GM21390 (cell line): ENCODE measurements at regions not wholly inside any gene's neighbourhood (a gene's known extent, or its start where the extent isn't known, plus 50 kb on each side); places are given as distances from the start of the nearest gene placed in this dataset.
"Not testable (repeated sequence)": the region's sequence is repeated elsewhere in the genome, so short reads cannot be mapped to it uniquely, and the experiment has no call there.

ENCODE experiments used
- ATAC-seq: cut with Tn5 transposase; IDR thresholded peaks from one replicate; pipeline ENCODE4 v1.9.1; 2021; ENCODE audit not compliant: unreplicated experiment

DNA sequence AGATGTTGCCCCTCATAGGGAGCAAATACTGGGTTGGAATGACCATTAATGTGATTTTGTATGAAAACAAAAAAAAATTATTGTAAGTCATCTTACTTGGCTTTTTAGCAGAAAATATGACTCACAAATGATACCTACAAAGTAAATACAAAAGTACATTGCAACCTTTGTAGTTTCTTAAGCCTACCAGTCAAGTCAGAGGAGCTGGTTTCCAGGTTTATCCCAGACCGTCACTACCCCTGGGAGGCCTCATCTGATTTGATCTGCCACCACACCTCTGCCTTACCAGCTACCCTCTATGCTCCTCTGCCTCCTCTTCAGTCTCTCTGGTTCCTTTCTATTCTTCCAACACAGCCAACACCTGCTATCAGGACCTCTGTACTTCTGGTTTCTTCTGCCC lies 349.9 kb upstream of the CCNH start:
- no peak for ATAC-seq

- ATAC-seq = no peak
Measured at GRCh38 chr5:87756951-87757350, 344.2 kb upstream of the CCNH start.

- no peak for ATAC-seq
Measured at GRCh38 chr5:87755360-87755759, 342.6 kb upstream of the CCNH start.

DNA sequence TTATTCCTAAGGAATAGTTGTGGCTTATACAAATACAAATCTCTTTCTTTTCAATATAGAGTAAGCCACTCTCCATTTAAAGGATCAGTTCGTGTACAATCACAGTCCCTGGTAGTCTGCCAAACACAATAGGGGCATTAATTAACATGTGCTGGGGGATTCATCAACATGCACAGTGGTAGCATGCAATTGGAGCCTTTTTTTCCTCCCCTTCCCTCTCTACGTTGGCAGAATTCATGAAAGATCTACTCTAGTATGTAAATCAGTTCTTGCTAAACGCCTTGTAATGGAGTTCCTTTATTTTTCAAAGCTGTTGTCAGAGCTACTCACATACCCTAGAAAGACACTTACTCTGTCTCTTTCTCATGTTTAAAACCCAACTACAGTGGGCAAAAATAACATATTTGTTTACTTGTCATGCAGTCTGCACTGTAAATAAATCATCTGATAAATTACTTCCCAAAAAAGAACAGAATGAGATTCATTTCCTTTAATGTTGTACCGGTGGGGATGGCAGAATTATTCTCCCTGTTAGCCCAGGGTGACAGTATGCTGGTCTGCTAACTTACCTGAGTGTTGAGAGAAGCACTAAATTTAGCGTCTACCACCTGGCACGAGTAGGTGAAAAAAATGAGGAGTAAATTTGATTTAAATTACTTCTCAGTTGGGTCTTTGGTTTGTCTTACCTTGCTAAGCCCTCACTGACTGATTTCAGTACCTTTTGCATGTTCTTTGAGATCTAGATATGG lies 341.5 kb upstream of the CCNH start:
- ATAC-seq = no peak

- ATAC-seq = no peak
Measured at GRCh38 chr5:87752362-87752761, 339.6 kb upstream of the CCNH start.

GRCh38 chr5:87751824-87752223 lies 339.1 kb upstream of the CCNH start:
- ATAC-seq = no peak

- ATAC-seq = no peak
Measured at GRCh38 chr5:87746891-87747377, 334.2 kb upstream of the CCNH start.

DNA sequence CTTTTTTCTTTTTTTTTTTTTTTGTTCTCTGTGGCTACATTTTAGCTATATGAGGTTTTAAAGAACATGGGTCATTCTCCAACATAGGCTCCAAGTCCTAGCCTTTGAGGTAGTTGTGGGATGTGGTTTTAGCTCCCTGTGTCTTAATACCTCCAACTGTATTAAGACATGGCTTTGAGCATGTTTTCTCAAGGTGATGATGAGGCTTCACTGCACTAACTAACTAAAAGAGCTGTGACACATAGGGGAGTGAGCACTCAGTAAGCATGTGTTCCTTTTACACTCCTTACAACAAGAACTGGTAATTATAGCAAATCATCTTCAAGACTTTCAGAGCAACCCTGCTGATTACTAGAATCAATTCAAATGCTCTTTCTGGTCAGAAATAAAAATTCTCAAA lies 333.6 kb upstream of the CCNH start:
- ATAC-seq = no peak

DNA sequence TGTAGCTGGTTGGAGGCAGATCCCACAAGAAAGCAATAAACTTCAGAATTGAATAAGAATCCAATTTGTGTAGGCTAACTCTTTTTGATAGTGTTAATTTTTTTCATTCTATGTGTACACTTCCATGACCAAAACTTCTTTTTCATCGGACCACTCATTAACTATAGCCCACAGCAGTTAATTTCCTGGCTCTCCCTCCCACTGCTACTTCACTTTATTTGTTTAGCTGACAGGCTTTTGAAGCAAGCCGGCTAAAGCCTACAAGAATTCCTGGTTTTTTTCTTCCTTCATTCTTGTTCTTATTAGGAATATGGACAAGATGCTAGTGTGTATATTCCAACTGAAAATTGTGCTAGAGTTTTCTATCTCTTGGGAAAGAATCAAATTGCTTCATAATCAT lies 329.2 kb upstream of the CCNH start:
- ATAC-seq = no peak

GRCh38 chr5:87735923-87736322 lies 323.2 kb upstream of the CCNH start:
- no peak for ATAC-seq

GRCh38 chr5:87733897-87734296 lies 321.2 kb upstream of the CCNH start:
- no peak for ATAC-seq

GRCh38 chr5:87732875-87733768 lies 320.4 kb upstream of the CCNH start:
- no peak for ATAC-seq

GRCh38 chr5:87729781-87730180 lies 317.1 kb upstream of the CCNH start:
- no peak for ATAC-seq

GRCh38 chr5:87722286-87722685 lies 309.6 kb upstream of the CCNH start:
- ATAC-seq = no peak

- not testable (repeated sequence) for ATAC-seq
Measured at GRCh38 chr5:87718224-87718925, 305.6 kb upstream of the CCNH start.

DNA sequence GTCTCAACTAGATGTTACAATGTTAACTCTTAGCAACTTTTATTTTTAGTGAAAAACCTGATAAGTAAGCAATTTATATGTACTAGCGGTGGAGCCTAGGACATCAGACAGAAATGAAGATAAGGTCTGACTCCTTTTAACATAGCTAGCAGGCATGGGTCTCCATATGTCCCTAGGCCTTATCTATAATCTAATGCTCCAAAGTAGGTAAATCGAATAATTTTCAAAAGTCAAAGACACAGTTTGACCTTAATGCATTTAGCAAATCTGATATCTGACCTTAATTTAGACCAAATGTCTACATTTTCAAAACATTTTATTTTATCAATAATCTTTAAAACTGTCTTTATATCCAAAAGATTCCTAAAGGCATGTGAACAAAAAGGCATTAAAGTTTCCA lies 305.0 kb upstream of the CCNH start:
- ATAC-seq = no peak

DNA sequence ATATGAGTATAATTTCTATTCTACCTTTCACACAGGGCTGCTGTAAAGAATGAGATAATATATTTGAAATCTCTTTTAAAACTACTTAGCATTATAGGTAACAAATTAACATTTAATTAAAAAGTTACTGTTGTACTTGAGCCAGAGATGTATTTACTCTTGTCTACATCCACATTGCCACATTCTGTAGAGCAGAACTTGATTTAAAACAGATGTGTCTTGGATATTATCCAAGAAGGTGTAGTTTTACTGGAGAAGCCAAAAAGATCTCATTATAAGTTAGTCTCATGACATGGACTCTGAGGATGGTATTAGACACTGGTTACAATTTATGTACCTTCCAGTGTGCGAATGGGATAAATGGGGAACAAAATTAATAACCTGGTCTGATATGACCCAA lies 293.1 kb upstream of the CCNH start:
- no peak for ATAC-seq

DNA sequence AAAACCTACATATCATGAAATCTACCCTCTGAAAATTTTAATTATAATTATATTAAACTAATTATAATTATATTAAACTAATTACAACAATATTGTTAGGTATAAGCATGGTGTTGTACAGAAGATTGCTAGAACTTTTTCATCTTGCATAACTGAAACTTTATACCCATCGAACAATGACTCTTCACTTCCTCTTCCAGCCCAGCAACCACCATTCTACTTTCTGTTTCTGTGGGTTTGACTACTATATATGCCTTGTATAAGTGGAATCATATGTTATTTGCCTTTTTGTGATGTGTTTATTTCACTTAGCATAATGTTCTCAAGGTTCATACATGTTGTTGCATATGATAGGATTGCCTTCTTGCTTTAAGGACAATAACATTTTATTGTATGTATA lies 274.2 kb upstream of the CCNH start:
- ATAC-seq = peak; percentile 84

- no peak for ATAC-seq
Measured at GRCh38 chr5:87686018-87686417, 273.3 kb upstream of the CCNH start.

DNA sequence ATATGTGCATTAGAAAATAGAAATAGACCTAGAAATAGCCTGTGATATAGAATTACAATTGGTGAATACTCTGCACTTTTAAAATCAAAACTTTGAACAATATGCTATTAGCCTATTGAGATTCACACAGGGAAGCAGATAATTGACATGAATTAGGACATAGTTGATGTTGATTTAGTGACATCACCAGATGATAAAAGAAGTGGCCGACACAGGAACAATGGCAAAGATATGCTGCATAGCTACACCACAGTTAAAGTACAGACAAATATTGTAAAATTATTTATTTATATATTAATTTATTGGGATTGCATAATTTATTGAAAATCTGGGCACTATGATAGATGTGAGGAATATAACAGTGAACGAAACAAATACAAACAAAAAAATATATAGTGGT lies 261.5 kb upstream of the CCNH start:
- ATAC-seq = no peak

DNA sequence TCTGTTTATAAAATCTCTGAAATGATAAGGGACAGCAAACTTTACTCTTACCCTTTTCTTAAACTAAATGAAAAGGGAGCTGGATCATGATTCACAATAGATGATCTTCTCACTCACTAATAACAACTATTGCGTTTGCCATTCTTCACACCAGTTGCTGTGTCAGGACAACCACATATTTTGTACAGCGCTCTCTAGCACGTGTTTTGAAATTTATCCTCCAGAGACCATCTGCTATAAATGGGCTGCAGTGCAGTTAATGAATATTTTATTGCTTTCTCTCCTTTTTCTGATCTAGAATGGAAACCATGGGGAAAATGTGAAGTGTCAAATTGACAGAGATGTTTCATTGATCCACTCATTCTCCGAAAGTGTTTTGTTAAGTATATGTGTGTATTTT lies 258.4 kb upstream of the CCNH start:
- ATAC-seq = no peak

DNA sequence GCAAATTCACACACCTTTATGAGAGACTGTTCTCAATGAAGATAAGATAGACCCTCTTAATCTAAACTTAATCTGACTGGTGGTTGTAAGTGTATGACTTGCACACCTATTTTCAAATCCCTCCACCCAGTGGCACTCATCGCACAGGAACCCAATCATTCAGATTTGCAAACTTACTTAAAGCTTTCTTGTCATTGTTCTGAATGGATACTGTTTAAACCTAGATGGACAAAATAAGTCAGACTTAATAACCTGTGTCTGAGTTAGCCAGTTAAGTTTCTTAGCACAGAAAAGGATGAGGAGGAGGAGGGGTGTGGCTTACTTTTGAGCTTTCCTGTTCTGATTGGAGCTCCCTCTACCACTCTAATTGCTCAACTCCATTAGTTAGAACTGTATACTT lies 252.4 kb upstream of the CCNH start:
- ATAC-seq = no peak
